RWPE2 (cell line): ENCODE measurements at regions not wholly inside any gene's neighbourhood (a gene's known extent, or its start where the extent isn't known, plus 50 kb on each side); places are given as distances from the start of the nearest gene placed in this dataset.

Experiments
- ATAC-seq: fragments of 200-7000 bp; cut with Tn5 transposase; 3 replicates; pipeline ENCODE4 v1.9.1; 2021; ENCODE audit warnings: low read depth
- DNase-seq: peaks from one replicate; pipeline ENCODE4 v3.0.0-alpha.2; 2020; ENCODE audit warnings: low spot score
- H3K27ac ChIP-seq: fragments of 450-650 bp; 2 replicates; pipeline ENCODE4 v1.5.1; 2017; ENCODE audit warnings: mild to moderate bottlenecking; ENCODE audit not compliant: poor library complexity, severe bottlenecking
- H3K27me3 ChIP-seq: fragments of 250-450 bp; sonication (Bioruptor Pico); 2 replicates; pipeline ENCODE4 v1.5.1; 2021; ENCODE audit warnings: mild to moderate bottlenecking, moderate library complexity; ENCODE audit not compliant: insufficient read depth, poor library complexity, severe bottlenecking
- H3K36me3 ChIP-seq: fragments of 250-450 bp; sonication (Bioruptor Pico); 2 replicates; pipeline ENCODE4 v1.5.1; 2020; ENCODE audit warnings: low read depth, mild to moderate bottlenecking, moderate library complexity
- H3K4me1 ChIP-seq: fragments of 250-450 bp; sonication (Bioruptor Pico); 2 replicates; pipeline ENCODE4 v1.5.1; 2021; ENCODE audit warnings: mild to moderate bottlenecking, moderate library complexity; ENCODE audit not compliant: insufficient read depth, poor library complexity, severe bottlenecking
- H3K4me3 ChIP-seq: fragments of 250-450 bp; sonication (Bioruptor Pico); 2 replicates; pipeline ENCODE4 v1.5.1; 2021; ENCODE audit warnings: mild to moderate bottlenecking, moderate library complexity; ENCODE audit not compliant: severe bottlenecking
- H3K9me3 ChIP-seq: fragments of 250-450 bp; sonication (Bioruptor Pico); 2 replicates; pipeline ENCODE4 v1.5.1; 2021; ENCODE audit warnings: mild to moderate bottlenecking, moderate library complexity; ENCODE audit not compliant: severe bottlenecking
- TF ChIP-seq, protein P1 (sequence below): fragments of 450-650 bp; IDR thresholded peaks from one replicate; pipeline ENCODE4 v1.5.1; 2017; ENCODE audit warnings: mild to moderate bottlenecking, moderate library complexity; ENCODE audit not compliant: poor library complexity, severe bottlenecking

DNA sequence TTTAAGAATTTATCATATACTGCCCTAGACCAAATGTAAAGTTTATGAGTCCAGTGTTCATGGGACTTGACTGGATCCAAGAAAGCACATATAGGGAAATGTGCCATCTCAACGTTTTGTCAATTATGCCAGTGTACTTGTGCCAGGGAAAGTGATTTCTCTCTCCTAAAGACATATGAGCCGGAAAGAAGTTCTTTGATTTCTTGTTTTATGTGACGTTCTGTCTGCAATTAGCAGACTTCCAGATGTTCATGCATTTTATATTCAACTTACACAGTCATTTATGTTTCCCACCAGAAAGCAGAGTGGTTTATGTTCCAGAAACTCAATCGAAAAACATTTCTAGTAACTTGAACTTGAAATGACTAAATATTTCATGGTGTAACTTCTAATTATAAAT is 203.8 kb downstream of the FAM170A start:
- Histone ChIP-seq H3K4me3 (no peak overlapping the region), H3K36me3 (no peaks in the 10 kb centered on the region), H3K9me3 (no peaks in the 10 kb centered on the region), H3K27me3 (no peaks in the 10 kb centered on the region), H3K27ac (no peak overlapping the region), H3K4me1 (no peaks in the 10 kb centered on the region)
- TF ChIP-seq, protein P1, sequence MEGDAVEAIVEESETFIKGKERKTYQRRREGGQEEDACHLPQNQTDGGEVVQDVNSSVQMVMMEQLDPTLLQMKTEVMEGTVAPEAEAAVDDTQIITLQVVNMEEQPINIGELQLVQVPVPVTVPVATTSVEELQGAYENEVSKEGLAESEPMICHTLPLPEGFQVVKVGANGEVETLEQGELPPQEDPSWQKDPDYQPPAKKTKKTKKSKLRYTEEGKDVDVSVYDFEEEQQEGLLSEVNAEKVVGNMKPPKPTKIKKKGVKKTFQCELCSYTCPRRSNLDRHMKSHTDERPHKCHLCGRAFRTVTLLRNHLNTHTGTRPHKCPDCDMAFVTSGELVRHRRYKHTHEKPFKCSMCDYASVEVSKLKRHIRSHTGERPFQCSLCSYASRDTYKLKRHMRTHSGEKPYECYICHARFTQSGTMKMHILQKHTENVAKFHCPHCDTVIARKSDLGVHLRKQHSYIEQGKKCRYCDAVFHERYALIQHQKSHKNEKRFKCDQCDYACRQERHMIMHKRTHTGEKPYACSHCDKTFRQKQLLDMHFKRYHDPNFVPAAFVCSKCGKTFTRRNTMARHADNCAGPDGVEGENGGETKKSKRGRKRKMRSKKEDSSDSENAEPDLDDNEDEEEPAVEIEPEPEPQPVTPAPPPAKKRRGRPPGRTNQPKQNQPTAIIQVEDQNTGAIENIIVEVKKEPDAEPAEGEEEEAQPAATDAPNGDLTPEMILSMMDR, result no peak
- ATAC-seq (no peak), DNase-seq (no peak)

DNA sequence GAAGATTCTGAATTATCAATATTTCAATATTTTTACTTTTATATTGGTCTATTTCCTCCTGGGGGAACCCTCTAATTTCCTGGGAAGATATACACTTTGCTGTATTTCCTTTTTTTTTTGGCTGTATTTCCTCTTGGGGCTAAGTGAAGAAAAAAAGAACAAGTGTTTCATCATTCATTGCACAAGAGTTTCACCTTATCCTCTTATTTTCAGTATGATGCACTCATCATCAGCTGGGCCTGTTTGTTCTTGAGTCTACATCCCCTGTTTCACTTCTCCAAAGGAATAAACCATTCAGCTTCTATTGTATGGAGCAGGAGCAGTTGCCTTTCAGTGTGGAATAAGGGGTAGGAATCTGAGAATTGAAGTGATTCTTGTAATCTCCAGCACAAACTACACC is 210.8 kb downstream of the FAM170A start:
- ATAC-seq, result no peak
- TF ChIP-seq, protein P1, result no peak
- no peaks in the 10 kb centered on the region for H3K36me3 ChIP-seq
- H3K9me3 ChIP-seq, result no peaks in the 10 kb centered on the region
- H3K27ac ChIP-seq, result no peak overlapping the region
- H3K27me3 ChIP-seq, result no peaks in the 10 kb centered on the region
- no peak overlapping the region for H3K4me3 ChIP-seq
- no peaks in the 10 kb centered on the region for H3K4me1 ChIP-seq
- no peak for DNase-seq

DNA sequence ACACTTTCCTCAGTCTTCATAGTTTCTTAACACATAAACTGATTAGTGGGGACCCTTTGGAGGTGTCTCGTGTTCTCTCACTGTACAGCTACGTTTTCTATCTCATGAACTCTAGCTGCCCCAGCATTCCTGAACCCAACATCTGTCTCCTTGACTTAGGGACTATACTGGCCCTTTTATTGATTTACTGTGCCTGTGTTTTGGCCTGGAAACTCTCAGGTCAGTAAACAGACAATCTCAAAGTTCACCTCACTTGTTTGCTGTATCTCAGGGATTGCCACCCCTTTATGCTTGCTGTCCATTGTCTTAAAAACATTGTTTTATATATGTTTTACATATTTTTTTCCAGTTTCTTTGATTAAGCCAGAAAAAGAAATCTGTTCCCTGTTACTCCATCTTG is 222.8 kb downstream of the FAM170A start:
- TF ChIP-seq, protein P1, result no peak
- ATAC-seq (no peak), DNase-seq (no peak)
- no peaks in the 10 kb centered on the region for H3K36me3 ChIP-seq
- no peaks in the 10 kb centered on the region for H3K4me1 ChIP-seq
- H3K9me3 ChIP-seq, result no peaks in the 10 kb centered on the region
- H3K27ac ChIP-seq, result no peak overlapping the region
- no peak overlapping the region for H3K4me3 ChIP-seq
- no peaks in the 10 kb centered on the region for H3K27me3 ChIP-seq

DNA sequence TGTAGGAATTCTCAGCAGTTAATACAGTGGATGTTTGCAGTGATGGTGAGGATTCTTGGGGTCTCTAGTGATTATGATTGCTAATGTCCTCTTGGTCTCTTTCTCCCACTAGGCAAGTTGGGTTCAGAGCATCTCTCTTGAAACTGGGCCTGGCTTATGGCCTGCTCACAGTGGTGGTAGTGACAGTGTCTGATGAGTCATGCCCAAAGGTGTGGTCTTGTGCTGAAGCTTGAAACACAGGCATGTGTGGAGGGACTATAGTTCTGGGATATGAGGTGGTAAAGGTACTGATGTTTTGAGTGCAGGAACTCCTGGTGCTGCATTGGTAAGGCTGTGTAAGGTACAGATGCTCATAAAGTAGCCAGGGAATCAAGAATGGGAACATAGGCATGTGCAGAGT is 231.1 kb downstream of the FAM170A start:
- H3K4me1 ChIP-seq, result no peaks in the 10 kb centered on the region
- no peak overlapping the region for H3K4me3 ChIP-seq
- ATAC-seq (0 out of 3 replicates have a peak, but pooled peaks have one; percentile 23), DNase-seq (no peak)
- TF ChIP-seq, protein P1, result no peak
- no peaks in the 10 kb centered on the region for H3K36me3 ChIP-seq
- H3K27ac ChIP-seq, result no peak overlapping the region
- no peaks in the 10 kb centered on the region for H3K27me3 ChIP-seq
- H3K9me3 ChIP-seq, result no peaks in the 10 kb centered on the region

DNA sequence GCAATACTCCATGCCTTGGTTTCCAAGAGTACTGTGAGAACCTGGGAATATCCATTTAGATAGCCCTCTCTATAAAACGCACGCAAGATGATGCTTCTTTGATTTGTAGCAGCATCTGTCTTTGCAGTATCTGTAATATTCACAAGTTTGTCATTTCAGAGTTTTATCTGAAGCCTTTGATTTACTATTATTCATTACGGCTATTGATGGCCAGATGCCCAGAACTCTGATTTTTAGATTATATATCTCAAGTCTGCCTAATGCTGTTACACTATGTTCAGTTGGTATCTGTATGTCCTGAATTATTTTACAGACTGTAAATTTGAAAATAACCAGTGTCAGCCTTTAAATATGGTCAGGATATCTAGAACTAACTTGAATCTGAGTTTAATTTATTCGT is 233.3 kb downstream of the FAM170A start:
- ATAC-seq (no peak), DNase-seq (no peak)
- Histone ChIP-seq H3K4me1 (no peaks in the 10 kb centered on the region), H3K4me3 (no peak overlapping the region), H3K27ac (no peak overlapping the region), H3K27me3 (no peaks in the 10 kb centered on the region), H3K9me3 (no peaks in the 10 kb centered on the region), H3K36me3 (no peaks in the 10 kb centered on the region)
- TF ChIP-seq, protein P1, result no peak
